ENCODE measurements at regions not wholly inside any gene's neighbourhood (a gene's known extent, or its start where the extent isn't known, plus 50 kb on each side); places are given as distances from the start of the nearest gene placed in this dataset.

- TF ChIP-seq, protein P1, sequence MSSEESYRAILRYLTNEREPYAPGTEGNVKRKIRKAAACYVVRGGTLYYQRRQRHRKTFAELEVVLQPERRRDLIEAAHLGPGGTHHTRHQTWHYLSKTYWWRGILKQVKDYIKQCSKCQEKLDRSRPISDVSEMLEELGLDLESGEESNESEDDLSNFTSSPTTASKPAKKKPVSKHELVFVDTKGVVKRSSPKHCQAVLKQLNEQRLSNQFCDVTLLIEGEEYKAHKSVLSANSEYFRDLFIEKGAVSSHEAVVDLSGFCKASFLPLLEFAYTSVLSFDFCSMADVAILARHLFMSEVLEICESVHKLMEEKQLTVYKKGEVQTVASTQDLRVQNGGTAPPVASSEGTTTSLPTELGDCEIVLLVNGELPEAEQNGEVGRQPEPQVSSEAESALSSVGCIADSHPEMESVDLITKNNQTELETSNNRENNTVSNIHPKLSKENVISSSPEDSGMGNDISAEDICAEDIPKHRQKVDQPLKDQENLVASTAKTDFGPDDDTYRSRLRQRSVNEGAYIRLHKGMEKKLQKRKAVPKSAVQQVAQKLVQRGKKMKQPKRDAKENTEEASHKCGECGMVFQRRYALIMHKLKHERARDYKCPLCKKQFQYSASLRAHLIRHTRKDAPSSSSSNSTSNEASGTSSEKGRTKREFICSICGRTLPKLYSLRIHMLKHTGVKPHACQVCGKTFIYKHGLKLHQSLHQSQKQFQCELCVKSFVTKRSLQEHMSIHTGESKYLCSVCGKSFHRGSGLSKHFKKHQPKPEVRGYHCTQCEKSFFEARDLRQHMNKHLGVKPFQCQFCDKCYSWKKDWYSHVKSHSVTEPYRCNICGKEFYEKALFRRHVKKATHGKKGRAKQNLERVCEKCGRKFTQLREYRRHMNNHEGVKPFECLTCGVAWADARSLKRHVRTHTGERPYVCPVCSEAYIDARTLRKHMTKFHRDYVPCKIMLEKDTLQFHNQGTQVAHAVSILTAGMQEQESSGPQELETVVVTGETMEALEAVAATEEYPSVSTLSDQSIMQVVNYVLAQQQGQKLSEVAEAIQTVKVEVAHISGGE (CRISPR knock-in tag; IDR thresholded peaks at IDR 0.05), result peak; percentile 87
Measured at GRCh38 chr5:174292348-174292747, 246.8 kb downstream of the NSG2 start (continued).

DNA sequence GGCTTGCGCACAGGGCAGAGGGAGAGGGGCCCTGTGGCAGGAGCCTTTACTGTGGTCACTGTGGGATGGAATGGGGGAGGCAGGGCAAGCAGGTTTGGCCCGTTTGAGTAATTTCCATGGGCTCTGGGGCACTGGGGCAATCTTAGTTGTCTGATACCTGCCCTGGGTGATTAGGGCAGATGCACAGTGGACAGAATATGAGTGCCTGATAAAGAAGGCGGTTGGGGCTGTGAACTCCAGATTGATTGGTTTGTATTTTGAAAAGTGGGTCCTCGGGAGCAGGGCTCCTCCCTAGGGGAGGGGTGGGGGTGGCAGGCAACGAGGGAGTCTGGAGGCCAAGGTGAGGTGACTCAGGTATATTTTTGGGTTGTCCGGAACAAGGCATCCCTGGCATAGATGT is 247.5 kb downstream of the NSG2 start:
- ChIA-PET POLR2A (no interaction called here), CTCF (no interaction called here), SMC1A (ENCODE audit: uncharacterized antibody, unreplicated experiment) (no interaction called here), RAD21 (ENCODE audit: unreplicated experiment) (no interaction called here)
- TF ChIP-seq, protein P2, sequence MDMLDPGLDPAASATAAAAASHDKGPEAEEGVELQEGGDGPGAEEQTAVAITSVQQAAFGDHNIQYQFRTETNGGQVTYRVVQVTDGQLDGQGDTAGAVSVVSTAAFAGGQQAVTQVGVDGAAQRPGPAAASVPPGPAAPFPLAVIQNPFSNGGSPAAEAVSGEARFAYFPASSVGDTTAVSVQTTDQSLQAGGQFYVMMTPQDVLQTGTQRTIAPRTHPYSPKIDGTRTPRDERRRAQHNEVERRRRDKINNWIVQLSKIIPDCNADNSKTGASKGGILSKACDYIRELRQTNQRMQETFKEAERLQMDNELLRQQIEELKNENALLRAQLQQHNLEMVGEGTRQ (IDR thresholded peaks at IDR 0.05; ENCODE audit: borderline replicate concordance, low read depth, low read length), result no peak
- Histone ChIP-seq H4K20me1 (ENCODE audit: control insufficient read depth, insufficient read depth) (no peaks in the 10 kb centered on the region), H3K36me3 (ENCODE audit: control insufficient read depth in 2 of 2, insufficient read depth in 2 of 2, low read length in 1 of 2) (no peaks in the 10 kb centered on the region), H2AFZ (ENCODE audit: control insufficient read depth, low read depth, low read length) (no peak overlapping the region; the same call in 1 of the 2 replicates), H3K4me2 (ENCODE audit: control insufficient read depth, insufficient read depth) (peak overlapping the region; percentile 18; the same call in 1 of the 2 replicates), H3K79me2 (ENCODE audit: control insufficient read depth, insufficient read depth, low read length) (no peaks in the 10 kb centered on the region), H3K9ac (ENCODE audit: control insufficient read depth, insufficient read depth, low read length) (no peak overlapping the region), H3K27me3 (replicated peaks in 1 of 2; ENCODE audit: control insufficient read depth in 2 of 2, insufficient read depth in 2 of 2, low read length in 1 of 2) (no peaks in the 10 kb centered on the region), H3K4me3 (no peak overlapping the region), H3K9me3 (replicated peaks; ENCODE audit: control insufficient read depth, insufficient read depth, low read length) (no peaks in the 10 kb centered on the region; the same call in 2 of the 3 replicates), H3K4me1 (ENCODE audit: control insufficient read depth, insufficient read depth, low read length) (peaks cover 7% of the 10 kb centered on the region; the same call in 1 of the 2 replicates), H3K27ac (ENCODE audit: control insufficient read depth, insufficient read depth) (no peak overlapping the region)
- 38% methylated on average over 6 of the region's 6 CpGs for WGBS (ENCODE audit: insufficient coverage, insufficient replicate concordance, low lambda C conversion rate, missing lambda C conversion rate)
- DNase-seq (ENCODE audit: low read depth, low spot score) (no peak), ATAC-seq (no peak), FAIRE-seq (no peak)
- intact Hi-C loops (cut with micrococcal nuclease; ENCODE audit: unreplicated experiment), result no loop called here
- no TSS peak for BruUV-seq (replicated peaks)
- in situ Hi-C loops (cut with MboI), result no loop called here

Data from GM12878 (cell line).